DMS53 (cell line): ENCODE measurements at regions not wholly inside any gene's neighbourhood (a gene's known extent, or its start where the extent isn't known, plus 50 kb on each side); places are given as distances from the start of the nearest gene placed in this dataset.
A peak's percentile ranks its signal among the peaks of the same experiment; 100 is the strongest.

Experiments used
- DNase-seq: peaks from one replicate; lab custom pipeline; 2025; lab: John Stamatoyannopoulos, UW

GRCh38 chr18:60134806-60135205, 235.0 kb downstream of the PMAIP1 start:
- no peak for DNase-seq

GRCh38 chr18:60130284-60130683, 230.5 kb downstream of the PMAIP1 start:
- no peak for DNase-seq

- no peak for DNase-seq
These were observed 223.2 kb downstream of the PMAIP1 start for GRCh38 chr18:60123031-60123430.

GRCh38 chr18:60122339-60122738, 222.5 kb downstream of the PMAIP1 start:
- DNase-seq = no peak

- no peak for DNase-seq
These were observed 220.5 kb downstream of the PMAIP1 start for GRCh38 chr18:60120231-60120750.

- DNase-seq = no peak
These were observed 217.5 kb downstream of the PMAIP1 start for GRCh38 chr18:60117321-60117720.

GRCh38 chr18:60113396-60113795, 213.6 kb downstream of the PMAIP1 start:
- no peak for DNase-seq

GRCh38 chr18:60112369-60112768, 212.6 kb downstream of the PMAIP1 start:
- DNase-seq = no peak

GRCh38 chr18:60111525-60111924, 211.7 kb downstream of the PMAIP1 start:
- no peak for DNase-seq

GRCh38 chr18:60110836-60111235, 211.0 kb downstream of the PMAIP1 start:
- DNase-seq = no peak

- no peak for DNase-seq
These were observed 201.0 kb downstream of the PMAIP1 start for GRCh38 chr18:60100778-60101177.

- DNase-seq = no peak
These were observed 199.9 kb downstream of the PMAIP1 start for GRCh38 chr18:60099709-60100108.

GRCh38 chr18:60096428-60096827, 196.6 kb downstream of the PMAIP1 start:
- peak; percentile 27 for DNase-seq

GRCh38 chr18:60092073-60092472, 192.3 kb downstream of the PMAIP1 start:
- DNase-seq = no peak

- peak; percentile 56 for DNase-seq
These were observed 190.4 kb downstream of the PMAIP1 start for GRCh38 chr18:60090170-60090569.

- no peak for DNase-seq
These were observed 183.0 kb downstream of the PMAIP1 start for GRCh38 chr18:60082790-60083189.

- no peak for DNase-seq
These were observed 182.5 kb downstream of the PMAIP1 start for GRCh38 chr18:60082282-60082681.

- no peak for DNase-seq
These were observed 175.7 kb downstream of the PMAIP1 start for GRCh38 chr18:60075477-60075876.

GRCh38 chr18:60070631-60071030, 170.8 kb downstream of the PMAIP1 start:
- no peak for DNase-seq

GRCh38 chr18:60069145-60069544, 169.3 kb downstream of the PMAIP1 start:
- peak; percentile 22 for DNase-seq

GRCh38 chr18:60067426-60068210, 167.8 kb downstream of the PMAIP1 start:
- DNase-seq = no peak

GRCh38 chr18:60066219-60066975, 166.6 kb downstream of the PMAIP1 start:
- no peak for DNase-seq

GRCh38 chr18:60064271-60064670, 164.5 kb downstream of the PMAIP1 start:
- no peak for DNase-seq
